Esophagus muscularis mucosa (tissue), 3 donors: ENCODE measurements at regions not wholly inside any gene's neighbourhood (a gene's known extent, or its start where the extent isn't known, plus 50 kb on each side); places are given as distances from the start of the nearest gene placed in this dataset.

ENCODE experiments used
- CTCF ChIP-seq, 3 experiments: fragments of 200-600 bp in 2 of 3; fragments of 450-650 bp in 1 of 3; sonication (generic) in 2 of 3; IDR thresholded peaks; one replicate each; pipeline ENCODE4 v1.5.1; 2017 to 2019; ENCODE audit warnings: antibody characterized with exemption in 3 of 3, mild to moderate bottlenecking in 2 of 3, moderate library complexity in 1 of 3
- POLR2A ChIP-seq: fragments of 450-650 bp; IDR thresholded peaks from one replicate; pipeline ENCODE4 v1.6.1; 2017; ENCODE audit warnings: antibody characterized with exemption, moderate library complexity, mild to moderate bottlenecking, low read depth
- POLR2AphosphoS5 ChIP-seq, 2 donors: sonication (generic); formaldehyde crosslinking; IDR thresholded peaks; one replicate each; pipeline ENCODE4 v1.6.1; 2017; ENCODE audit warnings: antibody characterized with exemption in 2 of 2

- TF ChIP-seq CTCF (IDR thresholded peaks at IDR 0.05) (no peak), POLR2AphosphoS5 (IDR thresholded peaks at IDR 0.05) (no peak), POLR2A (no peak)
These were observed 109.4 kb upstream of the DMRTA1 start for GRCh38 chr9:22337261-22337660.
